HG03565 (cell line): ENCODE measurements at regions not wholly inside any gene's neighbourhood (a gene's known extent, or its start where the extent isn't known, plus 50 kb on each side); places are given as distances from the start of the nearest gene placed in this dataset.
A peak's percentile ranks its signal among the peaks of the same experiment; 100 is the strongest.

Experiments used
- ATAC-seq: cut with Tn5 transposase; IDR thresholded peaks from one replicate; pipeline ENCODE4 v1.9.1; 2021; ENCODE audit warnings: mild to moderate bottlenecking, moderate library complexity; ENCODE audit not compliant: unreplicated experiment

DNA sequence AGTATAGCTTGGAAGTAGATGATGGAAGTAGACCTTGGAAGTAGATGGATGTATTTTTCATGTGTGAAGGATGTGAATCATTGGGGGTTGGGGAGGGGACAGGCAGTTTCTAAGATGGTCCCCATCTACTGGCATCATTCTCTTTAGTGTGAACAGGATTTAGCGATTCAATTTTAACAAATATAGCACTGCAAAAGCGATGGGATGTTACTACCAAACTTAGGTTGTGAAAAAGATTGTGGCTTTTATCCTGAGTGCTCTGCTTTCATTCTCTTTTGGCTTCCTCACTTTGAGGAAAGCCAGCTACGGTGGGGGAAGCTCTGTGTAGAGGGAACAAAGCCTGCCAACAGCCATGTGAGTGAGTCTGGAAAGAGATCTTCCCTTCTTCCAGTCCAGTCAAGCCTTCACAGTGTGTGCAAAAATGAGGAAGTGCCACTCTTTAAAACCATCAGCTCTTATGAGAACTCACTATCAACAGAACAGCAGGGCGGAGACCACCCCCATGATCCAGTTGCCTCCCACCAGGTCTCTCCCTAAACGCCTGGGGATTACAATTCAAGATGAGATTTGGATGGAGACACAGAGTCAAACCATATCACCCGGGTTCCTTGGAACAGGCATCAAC, 441.4 kb downstream of the SH3GL2 start:
- no peak for ATAC-seq

DNA sequence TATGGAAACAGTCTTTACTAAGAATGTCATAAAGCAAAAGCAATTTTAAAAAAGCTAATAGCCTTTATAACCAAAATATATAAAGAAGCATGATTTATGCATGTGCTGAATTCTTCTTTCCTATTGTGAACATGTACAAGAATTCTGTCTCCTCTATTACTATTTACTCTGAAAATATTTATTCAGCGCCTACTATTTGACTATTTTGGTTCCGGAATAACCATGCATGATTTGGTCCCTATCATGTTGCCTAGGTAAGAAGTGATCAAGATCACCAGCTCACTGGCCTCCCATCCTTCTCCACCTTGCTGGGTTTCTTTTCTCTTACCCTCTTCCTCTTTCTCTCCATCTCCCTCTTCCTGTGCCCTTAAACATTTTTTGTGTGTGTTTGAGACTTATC, 443.8 kb downstream of the SH3GL2 start:
- ATAC-seq = no peak

DNA sequence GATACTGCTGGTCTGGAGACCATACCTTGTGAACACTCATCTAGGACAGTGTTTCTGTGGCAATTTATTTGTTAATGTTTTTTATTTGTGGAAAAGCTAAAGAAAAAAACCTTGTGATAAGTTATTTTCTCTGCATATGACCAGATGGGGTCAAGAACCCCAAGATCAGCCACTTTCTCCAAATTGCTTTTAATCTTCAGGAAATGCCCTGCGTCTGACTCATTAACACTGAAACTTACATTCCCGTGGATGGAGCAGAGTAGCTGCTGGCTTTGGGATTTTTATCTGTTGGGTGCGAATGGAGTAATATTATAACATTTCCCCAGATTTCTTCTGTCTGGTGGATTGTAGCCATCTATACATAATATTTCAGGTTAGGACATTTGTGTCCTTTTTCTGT, 444.5 kb downstream of the SH3GL2 start:
- ATAC-seq = no peak

DNA sequence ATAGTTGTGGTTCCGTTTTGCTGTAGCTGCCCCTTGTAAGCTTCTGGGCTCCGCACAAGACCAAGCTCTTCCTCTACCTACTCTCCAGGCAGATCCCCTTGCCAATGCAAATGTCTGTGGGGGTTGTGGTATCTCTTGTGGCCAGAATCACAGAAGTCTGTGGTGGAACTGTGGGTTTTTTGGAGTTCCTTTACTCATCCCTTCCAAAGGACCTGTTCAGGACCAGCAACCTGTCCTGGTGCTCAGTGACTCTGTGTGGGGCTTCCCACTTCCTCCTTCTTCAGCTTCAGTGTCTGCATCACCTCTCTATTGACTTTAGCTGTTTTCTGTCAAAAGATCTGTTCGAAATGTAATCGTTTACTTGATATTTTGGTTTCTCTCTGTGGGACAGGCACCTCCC, 441.3 kb upstream of the ADAMTSL1 start:
- ATAC-seq = no peak

DNA sequence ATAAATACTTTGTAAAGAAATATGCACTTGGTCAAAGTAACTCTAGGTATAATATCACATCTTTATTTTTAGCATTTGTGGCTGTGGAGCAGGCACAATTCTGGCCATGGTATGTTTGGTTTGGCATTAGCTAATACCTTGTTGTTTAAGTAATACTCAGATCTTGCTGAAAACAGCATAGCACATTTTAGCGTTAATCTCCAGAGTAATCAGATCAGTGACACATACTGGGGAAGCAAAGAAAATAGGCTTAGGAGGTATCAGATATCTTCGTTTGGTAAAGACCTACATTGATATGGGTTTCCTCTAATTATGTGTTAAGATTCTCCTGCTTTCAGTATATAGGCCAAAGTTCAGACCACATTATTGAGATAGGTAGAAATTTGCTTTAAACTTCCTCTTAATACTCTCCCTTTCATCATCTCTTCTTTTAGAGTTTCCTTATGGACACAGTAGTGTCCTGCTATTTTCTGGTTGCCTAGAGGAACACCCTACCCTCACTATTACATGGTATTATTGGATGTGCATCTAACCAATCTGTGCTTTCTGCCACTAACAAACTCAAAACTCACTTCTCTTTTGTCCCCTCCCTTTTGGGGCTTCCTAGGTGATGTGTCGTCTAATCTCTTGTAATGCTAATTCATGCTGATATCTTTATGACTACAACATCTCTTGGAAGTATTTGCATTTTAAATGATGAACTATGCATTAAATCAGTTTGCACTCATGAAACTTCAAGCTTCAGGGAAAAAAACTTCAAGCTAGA, 437.3 kb upstream of the ADAMTSL1 start:
- no peak for ATAC-seq

DNA sequence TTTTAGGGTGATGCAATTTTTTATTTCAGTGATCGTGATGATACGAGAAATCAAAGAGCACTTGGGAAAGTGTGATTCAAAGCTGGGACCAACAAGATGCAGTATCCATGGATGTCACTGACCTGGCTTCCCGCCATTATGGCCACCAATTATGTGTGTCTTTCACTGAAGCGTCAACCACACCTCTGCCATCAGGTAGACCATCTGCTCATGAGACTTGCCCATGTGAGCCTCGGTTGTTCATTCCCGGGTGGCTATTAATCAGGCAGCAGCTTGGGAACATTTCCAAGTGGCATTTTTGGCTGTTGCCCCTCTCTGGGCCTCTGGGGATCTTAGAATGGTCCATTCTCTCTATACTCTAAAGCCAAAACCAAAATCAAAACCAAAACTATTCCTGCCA, 436.0 kb upstream of the ADAMTSL1 start:
- no peak for ATAC-seq

DNA sequence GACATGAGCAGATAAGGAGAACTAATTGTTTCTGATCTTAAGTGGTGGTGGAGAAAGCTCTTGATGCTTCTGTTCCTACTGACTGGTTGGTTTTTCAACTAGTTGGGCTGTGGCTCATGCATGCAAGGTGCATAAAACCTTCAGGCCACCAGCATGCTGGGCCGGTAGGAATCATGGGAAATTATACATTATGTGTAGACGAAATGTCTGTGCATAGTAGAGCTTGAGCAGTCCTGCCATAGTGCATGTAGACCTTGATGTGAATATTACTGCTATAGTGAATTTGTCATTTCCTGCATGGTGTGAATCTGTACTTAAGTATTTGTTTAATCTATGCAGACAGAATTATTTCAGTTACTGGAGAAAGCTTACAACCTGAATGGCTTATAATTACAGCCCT, 433.6 kb upstream of the ADAMTSL1 start:
- ATAC-seq = no peak

DNA sequence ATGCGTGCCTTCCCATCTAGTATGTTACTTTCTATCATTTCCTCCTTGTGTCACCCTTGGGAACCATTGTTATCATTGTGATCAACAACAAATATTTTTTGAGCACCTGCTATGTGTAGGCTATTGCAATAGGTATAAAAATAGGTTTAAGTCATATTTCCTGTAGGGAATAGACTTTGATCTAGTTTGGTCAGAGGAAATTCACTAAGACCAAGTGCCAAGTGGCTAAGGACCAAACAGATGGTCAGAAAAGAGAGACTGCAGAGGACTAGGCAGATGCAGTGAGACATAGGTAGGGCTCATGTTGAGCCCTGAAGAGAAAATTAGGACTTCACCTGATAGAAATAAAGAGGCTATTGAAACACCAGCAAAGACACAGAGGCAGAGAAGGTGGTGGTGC, 430.0 kb upstream of the ADAMTSL1 start:
- no peak for ATAC-seq

DNA sequence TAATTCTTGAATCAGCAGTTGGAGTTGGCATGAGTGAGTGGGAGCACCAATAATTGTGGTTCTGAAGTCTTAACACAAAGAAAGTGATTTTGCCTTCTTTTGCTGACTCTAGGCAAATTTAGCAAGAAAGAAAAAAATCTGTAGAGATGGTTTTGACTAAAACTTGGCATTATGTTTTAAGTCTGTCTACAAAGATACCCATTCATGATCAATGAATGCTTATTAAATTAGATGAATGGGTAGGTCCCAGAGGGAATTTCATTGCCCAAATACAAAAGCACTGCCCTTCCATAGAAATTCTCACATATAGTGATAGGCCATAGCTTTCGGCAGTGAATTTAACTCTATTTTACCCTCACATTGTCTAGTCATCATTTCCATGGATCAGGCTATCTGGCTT, 428.6 kb upstream of the ADAMTSL1 start:
- no peak for ATAC-seq

DNA sequence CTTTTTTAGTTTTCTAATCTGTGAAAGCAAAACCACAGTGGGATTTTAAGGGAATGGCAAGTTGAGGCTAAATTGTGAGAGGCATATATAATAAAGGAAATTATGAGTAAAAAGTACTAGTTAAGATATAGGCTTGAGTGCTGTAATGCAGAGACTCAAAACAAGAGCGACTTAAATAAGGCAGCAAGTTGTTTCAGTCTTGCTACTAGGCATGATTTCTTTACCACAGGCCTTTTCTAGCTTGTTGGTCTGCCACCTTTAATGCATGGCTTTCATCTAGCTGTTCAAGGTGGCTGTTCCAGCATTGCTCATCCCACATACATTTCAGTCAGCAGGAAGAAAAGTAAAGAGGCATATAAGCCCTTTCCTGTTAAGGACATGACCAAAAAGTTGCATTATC, 427.9 kb upstream of the ADAMTSL1 start:
- no peak for ATAC-seq

DNA sequence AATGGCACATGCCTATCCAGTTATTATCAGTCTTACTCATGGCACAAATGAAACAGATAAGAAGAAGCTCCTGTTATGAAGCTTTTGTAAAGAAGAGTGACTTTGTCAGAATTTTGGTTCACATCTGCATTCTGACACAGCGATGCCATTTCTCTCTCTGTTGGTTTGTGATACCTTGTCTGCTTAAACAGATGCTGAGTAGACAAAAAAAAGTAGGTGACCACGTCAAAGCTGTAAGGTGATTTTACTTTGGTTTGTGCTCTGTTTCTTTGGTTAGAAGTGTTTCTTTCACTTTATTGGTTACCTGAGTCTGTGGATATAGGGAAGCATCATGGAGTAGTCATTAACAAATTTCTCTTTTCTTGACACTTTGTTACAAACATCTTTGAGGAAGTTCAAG, 422.3 kb upstream of the ADAMTSL1 start:
- no peak for ATAC-seq

DNA sequence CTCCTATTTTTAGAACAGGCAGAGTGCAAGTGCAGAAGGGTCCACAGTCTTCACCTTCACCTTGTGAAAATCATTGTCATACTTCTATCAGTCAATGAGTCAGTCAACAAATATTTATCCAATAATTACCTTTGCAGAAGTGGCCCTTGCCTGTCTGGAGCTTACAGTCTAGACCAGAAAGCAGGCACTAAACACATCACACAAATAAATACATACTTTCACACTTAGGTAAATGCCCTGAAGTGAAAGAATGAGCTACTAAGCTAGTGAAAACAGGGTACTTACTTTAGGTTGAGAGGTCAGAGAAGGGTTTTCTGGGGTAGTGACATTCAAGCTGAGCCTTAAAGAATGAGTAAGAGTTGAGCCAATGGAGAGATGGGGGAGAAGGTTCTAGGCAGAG, 421.9 kb upstream of the ADAMTSL1 start:
- ATAC-seq = no peak

DNA sequence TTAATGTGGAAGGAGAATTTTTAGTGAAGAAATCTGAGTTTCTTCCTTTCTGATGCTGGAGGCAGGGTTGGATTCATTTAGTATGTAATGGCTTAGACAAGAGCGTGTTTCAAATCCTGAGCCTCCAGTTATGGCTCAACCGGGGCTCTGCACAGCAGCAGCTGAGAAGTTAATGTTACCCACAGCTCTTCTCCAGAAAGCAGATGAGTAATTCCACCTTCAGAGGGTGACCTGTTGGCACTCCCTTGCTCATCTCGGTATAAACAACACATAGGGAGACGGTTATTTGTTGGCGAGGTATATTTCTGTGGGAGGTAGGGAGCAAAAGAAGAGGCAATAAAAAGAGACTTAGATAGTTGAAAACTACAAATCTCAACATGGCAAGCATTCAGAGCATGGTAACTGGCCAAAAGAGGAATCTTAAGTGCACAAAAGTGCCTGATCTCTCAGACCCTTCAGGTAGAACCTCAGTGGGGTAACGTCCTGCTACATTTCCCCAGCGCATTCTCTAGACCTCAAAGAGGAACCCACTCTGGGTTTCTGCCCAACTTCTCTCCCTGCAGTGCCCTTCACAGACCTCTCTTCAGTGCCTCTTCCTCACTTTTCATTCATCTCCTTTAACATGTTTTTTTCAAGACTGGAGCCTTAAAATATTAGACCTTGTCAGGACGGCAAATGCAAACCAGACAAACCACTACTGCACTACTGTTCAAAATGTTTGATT, 417.5 kb upstream of the ADAMTSL1 start:
- no peak for ATAC-seq

DNA sequence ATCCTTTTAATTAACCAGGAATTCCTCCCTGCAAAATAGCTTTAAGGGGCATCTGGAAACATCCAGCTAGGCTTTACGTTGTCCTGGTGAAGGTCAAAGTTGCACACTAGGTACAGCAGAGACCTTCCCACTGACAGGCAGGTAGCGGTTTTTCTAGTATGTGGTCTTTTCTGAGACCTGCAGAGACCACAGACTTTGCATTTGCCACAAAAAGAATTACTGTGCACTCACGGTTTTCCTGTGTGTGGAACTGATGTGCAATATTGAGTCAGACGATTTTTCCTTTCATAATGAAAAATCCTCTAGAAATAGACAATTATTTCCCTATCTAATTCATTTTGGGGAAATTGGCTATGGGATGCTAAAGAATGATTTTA, 417.0 kb upstream of the ADAMTSL1 start:
- peak; percentile 93 for ATAC-seq

DNA sequence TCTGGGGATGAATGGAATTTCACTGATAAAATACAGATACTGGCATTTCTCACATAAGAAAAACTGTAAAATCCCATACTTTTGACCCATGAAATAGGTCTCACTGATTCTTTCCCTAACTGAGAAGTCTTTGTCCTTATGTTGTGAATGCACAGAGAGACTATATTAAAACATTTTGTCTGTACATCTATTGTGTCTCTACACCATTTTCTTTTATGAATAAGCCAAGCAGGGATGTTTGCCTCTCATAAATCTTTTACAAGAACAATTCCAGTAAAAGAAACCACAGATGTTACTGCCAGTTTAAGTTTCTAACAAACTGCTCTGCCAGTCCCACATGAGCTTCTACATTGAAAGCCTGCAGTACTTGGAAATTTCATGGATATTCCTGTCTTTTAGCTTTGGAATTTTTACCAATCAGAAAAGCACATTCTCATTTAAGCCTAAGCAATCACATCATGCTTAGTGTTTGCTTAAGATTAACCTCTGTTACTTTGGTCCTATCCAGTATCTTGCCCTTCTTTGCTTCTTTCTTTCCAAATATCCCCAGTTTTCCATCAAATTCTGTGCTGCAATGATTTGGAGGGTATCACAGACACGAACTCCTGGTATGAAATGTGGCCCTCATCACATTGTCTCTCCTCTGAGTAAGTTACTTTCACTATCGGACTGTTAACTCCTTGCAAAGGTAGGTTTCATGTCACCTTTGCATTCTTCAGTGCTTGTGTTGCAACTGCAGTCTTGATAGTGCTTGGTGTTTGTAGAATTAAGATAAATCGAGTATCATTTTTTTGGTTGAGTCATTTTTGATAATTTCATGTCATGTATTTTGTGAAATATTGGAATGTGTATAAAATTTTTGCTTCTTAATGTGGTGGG, 415.1 kb upstream of the ADAMTSL1 start:
- no peak for ATAC-seq

DNA sequence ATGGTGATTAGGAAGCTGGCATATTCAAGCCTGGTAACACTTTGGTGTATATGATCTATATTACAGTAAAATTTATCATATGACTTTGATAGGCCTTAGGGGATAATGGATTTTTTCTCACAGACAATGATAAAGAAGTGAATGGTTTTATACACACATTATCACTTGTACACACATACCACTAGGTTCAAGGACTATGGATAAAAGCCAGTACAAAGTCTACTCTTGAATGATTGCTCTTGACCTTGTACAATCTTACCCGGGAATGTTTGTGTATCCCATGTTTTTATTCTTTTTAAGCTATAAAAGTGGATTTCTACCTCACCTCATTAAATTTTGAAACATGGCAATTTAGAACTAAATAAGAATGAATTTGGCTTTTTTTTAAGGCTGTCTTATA, 414.5 kb upstream of the ADAMTSL1 start:
- ATAC-seq = no peak

DNA sequence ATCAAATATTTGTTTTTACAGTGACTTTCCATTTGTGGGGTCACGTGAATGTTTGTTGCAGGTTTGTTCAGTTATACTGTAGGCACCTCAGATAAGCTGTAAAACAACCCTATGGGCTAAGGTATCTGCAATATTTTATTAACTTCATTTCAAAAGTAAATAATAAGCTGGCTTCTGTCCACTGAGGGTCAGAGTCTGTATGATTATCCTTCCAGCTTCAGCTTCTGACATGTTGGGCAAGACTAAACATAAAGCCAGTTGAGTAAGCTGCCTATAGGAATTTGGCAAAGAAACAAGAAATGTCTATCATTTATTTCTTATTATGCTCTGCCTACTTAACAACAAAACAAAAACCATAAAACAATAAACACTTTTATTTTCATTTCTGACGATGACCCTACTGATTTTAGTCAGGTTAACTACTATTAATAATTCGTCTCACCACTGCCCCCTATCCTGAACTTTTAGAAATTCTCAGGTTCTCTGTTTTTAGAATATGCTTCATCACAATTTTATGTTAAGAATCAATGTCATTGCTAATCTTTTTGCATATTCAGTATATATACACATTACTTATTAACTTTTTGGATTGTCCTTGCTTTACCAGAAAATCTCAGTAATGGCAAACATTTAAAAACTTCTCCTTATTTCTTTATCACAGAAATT, 413.6 kb upstream of the ADAMTSL1 start:
- no peak for ATAC-seq

DNA sequence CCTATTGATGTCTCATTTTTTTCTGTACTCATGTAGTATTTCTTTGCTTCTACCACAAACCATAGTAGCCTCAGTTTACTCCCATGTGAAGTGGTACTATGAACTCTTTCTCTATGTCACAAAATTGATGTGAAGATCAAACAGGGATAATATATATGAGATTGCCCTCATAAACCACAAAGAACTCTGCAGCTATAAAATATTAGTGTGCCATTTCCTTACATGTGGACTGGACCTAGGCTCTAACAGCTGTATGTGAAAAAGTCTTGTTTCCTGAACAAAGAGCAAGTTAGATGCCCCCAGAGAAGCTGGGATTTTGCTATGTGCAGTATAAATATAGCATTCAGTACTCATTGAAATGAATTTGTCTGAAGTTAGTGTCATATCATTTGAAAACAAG, 412.6 kb upstream of the ADAMTSL1 start:
- ATAC-seq = no peak

DNA sequence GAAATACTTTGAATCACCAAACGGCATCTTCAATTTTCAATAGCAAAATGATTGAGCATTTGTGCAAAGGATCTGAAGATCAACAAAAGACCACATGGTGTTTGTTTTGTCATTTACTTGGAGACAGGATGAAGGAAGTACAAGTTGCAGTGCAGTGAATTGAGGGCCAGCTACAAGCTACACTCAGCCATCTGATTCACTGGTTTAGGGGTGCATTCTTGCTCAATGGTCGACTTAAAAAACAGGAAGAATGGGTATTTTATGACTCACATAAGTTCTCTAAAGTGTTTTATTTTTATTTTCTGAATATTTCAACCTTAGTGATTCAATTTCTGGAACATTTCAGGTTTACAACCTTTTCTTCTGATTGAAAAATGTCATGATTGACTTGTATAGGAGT, 412.1 kb upstream of the ADAMTSL1 start:
- no peak for ATAC-seq

DNA sequence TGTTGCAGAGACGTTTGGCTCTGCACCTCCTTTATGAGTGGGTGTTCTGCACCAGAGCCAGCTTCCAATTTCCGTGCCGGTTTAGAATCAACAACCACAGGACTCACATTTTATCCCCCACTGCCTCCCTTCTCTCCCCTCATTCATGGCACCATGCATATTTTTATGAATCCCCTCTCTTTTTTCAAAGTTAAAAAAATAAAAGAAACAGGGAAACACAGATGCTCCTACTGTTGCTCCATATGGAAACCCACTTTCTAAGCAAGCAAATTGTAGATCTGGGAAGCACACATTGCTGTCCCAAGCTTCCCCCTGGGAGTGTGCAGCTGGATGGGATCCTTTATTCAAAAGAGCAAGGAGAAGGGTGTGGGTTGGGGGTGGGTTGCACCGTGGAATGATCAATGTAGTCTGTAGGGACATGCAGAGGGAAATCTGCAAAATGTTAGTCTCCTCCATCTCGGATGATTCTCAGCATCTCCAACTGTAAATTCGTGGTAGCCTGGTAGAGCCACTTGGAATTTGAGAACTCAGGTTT, 410.0 kb upstream of the ADAMTSL1 start:
- ATAC-seq = no peak
